SK-N-SH (cell line): ENCODE measurements at regions not wholly inside any gene's neighbourhood (a gene's known extent, or its start where the extent isn't known, plus 50 kb on each side); places are given as distances from the start of the nearest gene placed in this dataset.
A peak's percentile ranks its signal among the peaks of the same experiment; 100 is the strongest.

Experiments
- CTCF ChIA-PET: fragments of 300-600, 350-600 bp; formaldehyde crosslinking; extraction: SDS; loops from one replicate; lab custom pipeline; 2021; lab: Yijun Ruan, JAX
- POLR2A ChIA-PET: fragments of 350-600 bp; sonication (Branson Sonifier 250); formaldehyde crosslinking; extraction: SDS; loops from one replicate; lab custom pipeline; 2020; ENCODE audit warnings: antibody characterized with exemption, inconsistent platforms; lab: Yijun Ruan, JAX
- DNase-seq: peaks from one replicate; pipeline ENCODE4 v3.0.0; 2012
- H2AFZ ChIP-seq: fragments of 200-600 bp; sonication (generic); 2 replicates; pipeline ENCODE4 v1.8.1; 2016; ENCODE audit warnings: antibody characterized with exemption, mild to moderate bottlenecking, low read depth
- H3F3A ChIP-seq: fragments of 200-600 bp; sonication (generic); replicated peaks from 2 replicates; pipeline ENCODE3; 2016; ENCODE audit warnings: antibody characterized with exemption, mild to moderate bottlenecking; ENCODE audit not compliant: insufficient read depth
- H3K27ac ChIP-seq, 2 experiments: fragments of 200-500 bp in 1 of 2; fragments of 200-600 bp in 1 of 2; sonication (Bioruptor generic) in 1 of 2; sonication (generic), shearing (Covaris generic) in 1 of 2; 2 replicates each; pipeline versions ENCODE4 v1.5.1 to v1.6.1; 2014 to 2016; ENCODE audit warnings: low read depth in 2 of 2, inconsistent platforms in 1 of 2, low read length in 1 of 2, mild to moderate bottlenecking in 1 of 2, mixed read lengths in 1 of 2
- H3K27me3 ChIP-seq: fragments of 200-600 bp; sonication (generic), shearing (Covaris generic); 2 replicates; pipeline ENCODE4 v1.6.1; 2016; ENCODE audit warnings: mixed run types; ENCODE audit not compliant: insufficient read depth
- H3K36me3 ChIP-seq, 2 experiments: fragments of 200-500 bp in 1 of 2; fragments of 200-600 bp in 1 of 2; sonication (Bioruptor generic) in 1 of 2; sonication (generic) in 1 of 2; replicated peaks in 1 of 2; 2 replicates each; pipeline versions ENCODE3 to v1.5.1; 2014 to 2016; ENCODE audit warnings: low read length in 1 of 2, mild to moderate bottlenecking in 1 of 2; ENCODE audit not compliant: insufficient read depth in 2 of 2, control insufficient read depth in 1 of 2
- H3K4me1 ChIP-seq, 2 experiments: fragments of 200-500 bp in 1 of 2; fragments of 200-600 bp in 1 of 2; sonication (Bioruptor generic) in 1 of 2; sonication (generic), shearing (Covaris generic) in 1 of 2; 2 replicates each; pipeline versions ENCODE4 v1.5.1 to v1.6.1; 2014 to 2016; ENCODE audit warnings: low read depth in 1 of 2, low read length in 1 of 2, mixed run types in 1 of 2; ENCODE audit not compliant: insufficient read depth in 2 of 2, control insufficient read depth in 1 of 2
- H3K4me2 ChIP-seq: fragments of 200-600 bp; sonication (generic), shearing (Covaris generic); 2 replicates; pipeline ENCODE4 v1.6.1; 2017; ENCODE audit warnings: mixed run types
- H3K4me3 ChIP-seq, 2 experiments: fragments of 200-500 bp in 1 of 2; fragments of 200-600 bp in 1 of 2; sonication (Bioruptor generic) in 1 of 2; sonication (generic), shearing (Covaris generic) in 1 of 2; 2 replicates each; pipeline versions ENCODE4 v1.5.1 to v1.8.1; 2014 to 2016; ENCODE audit warnings: low read depth in 2 of 2, inconsistent platforms in 1 of 2, low read length in 1 of 2, mild to moderate bottlenecking in 1 of 2, mixed read lengths in 1 of 2, moderate library complexity in 1 of 2
- H3K79me2 ChIP-seq: fragments of 200-600 bp; sonication (generic); 2 replicates; pipeline ENCODE4 v1.8.1; 2017; ENCODE audit warnings: mild to moderate bottlenecking; ENCODE audit not compliant: insufficient read depth
- H3K9ac ChIP-seq: fragments of 200-600 bp; sonication (generic); 2 replicates; pipeline ENCODE4 v1.6.1; 2017; ENCODE audit warnings: mixed run types
- H3K9me2 ChIP-seq: fragments of 200-600 bp; sonication (generic); 2 replicates; pipeline ENCODE4 v1.6.1; 2017; ENCODE audit warnings: mixed run types
- H3K9me3 ChIP-seq: fragments of 200-600 bp; sonication (generic); 2 replicates; pipeline ENCODE4 v1.6.1; 2017; ENCODE audit warnings: mixed run types, mild to moderate bottlenecking, moderate library complexity
- H4K20me1 ChIP-seq: fragments of 200-600 bp; sonication (generic); 2 replicates; pipeline ENCODE4 v1.6.1; 2017; ENCODE audit warnings: mild to moderate bottlenecking, mixed run types; ENCODE audit not compliant: insufficient read depth
- EZH2phosphoT487 ChIP-seq: fragments of 200-600 bp; sonication (generic); IDR thresholded peaks from 2 replicates; pipeline ENCODE4 v1.6.1; 2017; ENCODE audit warnings: low read depth, mixed run types, mild to moderate bottlenecking, antibody characterized with exemption, moderate library complexity, borderline replicate concordance
- FOSL2 ChIP-seq: IDR thresholded peaks from 2 replicates; pipeline ENCODE4 v1.4.0; 2012; ENCODE audit warnings: low read depth, mild to moderate bottlenecking, moderate library complexity, borderline replicate concordance
- FOXM1 ChIP-seq: IDR thresholded peaks from 2 replicates; pipeline ENCODE4 v1.4.0; 2012; ENCODE audit warnings: low read depth, mild to moderate bottlenecking
- GATA2 ChIP-seq: sonication (generic); formaldehyde crosslinking; IDR thresholded peaks from 2 replicates; pipeline ENCODE4 v1.5.0; 2020; ENCODE audit warnings: mild to moderate bottlenecking, missing genetic modification reagents
- MXI1 ChIP-seq: IDR thresholded peaks from 2 replicates; pipeline ENCODE4 v1.6.1; 2012; ENCODE audit warnings: mild to moderate bottlenecking, low read depth, low read length, improper control_type of control experiment
- NFIC ChIP-seq: IDR thresholded peaks from 2 replicates; pipeline ENCODE4 v1.4.0; 2012; ENCODE audit warnings: borderline replicate concordance
- RAD21 ChIP-seq: IDR thresholded peaks from 2 replicates; pipeline ENCODE4 v1.6.1; 2012; ENCODE audit warnings: mild to moderate bottlenecking, low read length
- RCOR1 ChIP-seq: fragments of 150-350 bp; IDR thresholded peaks from 2 replicates; pipeline ENCODE4 v1.6.1; 2017; ENCODE audit warnings: antibody characterized with exemption, low read length
- RXRA ChIP-seq: IDR thresholded peaks from 2 replicates; pipeline ENCODE4 v1.4.0; 2012; ENCODE audit warnings: low read depth, mild to moderate bottlenecking, borderline replicate concordance
- SIN3A ChIP-seq: IDR thresholded peaks from 2 replicates; pipeline ENCODE4 v1.6.1; 2012; ENCODE audit warnings: low read depth, mild to moderate bottlenecking, low read length, moderate library complexity, borderline replicate concordance
- SMC3 ChIP-seq: IDR thresholded peaks from 2 replicates; pipeline ENCODE4 v1.6.1; 2012; ENCODE audit warnings: low read depth, low read length, improper control_type of control experiment
- TCF12 ChIP-seq: IDR thresholded peaks from 2 replicates; pipeline ENCODE4 v1.4.0; 2012
- TEAD4 ChIP-seq: IDR thresholded peaks from 2 replicates; pipeline ENCODE4 v1.4.0; 2012; ENCODE audit warnings: mild to moderate bottlenecking, borderline replicate concordance; ENCODE audit not compliant: insufficient read depth
- WGBS: methylation state at CpG from one replicate; pipeline ENCODE4 v1.1.6; 2017; ENCODE audit warnings: low lambda C conversion rate; 5-methylcytosine and 5-hydroxymethylcytosine counted together
- TF ChIP-seq, protein P1 (sequence below): IDR thresholded peaks from 2 replicates; pipeline ENCODE4 v1.6.1; 2012; ENCODE audit warnings: mild to moderate bottlenecking, low read depth, low read length, moderate library complexity
- TF ChIP-seq, protein P2 (sequence below): IDR thresholded peaks from 2 replicates; pipeline ENCODE4; 2012

DNA sequence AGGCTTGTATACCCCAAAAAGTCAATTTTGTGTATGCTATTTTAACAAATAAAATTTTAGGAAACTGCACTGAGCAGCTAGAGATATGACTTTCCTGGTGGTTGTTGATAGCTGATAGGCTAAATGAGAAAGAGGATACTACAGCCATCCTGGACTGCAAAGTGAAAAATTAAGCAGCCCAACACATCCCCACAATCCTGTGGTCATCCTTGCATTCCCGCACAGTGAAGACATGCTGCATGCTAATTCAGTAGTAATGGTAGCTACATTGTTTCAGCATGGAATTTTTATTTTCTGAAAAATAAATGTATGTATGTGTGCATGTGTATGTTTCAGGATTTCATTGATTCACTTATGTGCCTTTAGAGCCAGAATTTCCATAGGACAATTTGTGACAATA is 124.2 kb upstream of the CCDC68 start:
- H3F3A ChIP-seq, result peaks cover 4% of the 10 kb centered on the region
- ChIA-PET CTCF (interaction anchor here (1.9 kb wide), 1 partner anchor 12 kb away, joined by 5 read pairs; no protein-coding TSS in a partner anchor), POLR2A (no interaction called here)
- H2AFZ ChIP-seq, result no peak overlapping the region
- no peaks in the 10 kb centered on the region for H4K20me1 ChIP-seq
- no peaks in the 10 kb centered on the region for H3K79me2 ChIP-seq
- H3K27ac ChIP-seq, result peak overlapping the region in 1 of 2 experiments; percentile 6; a peak in 1 of 4 replicates
- peaks cover 7 to 11% of the 10 kb centered on the region in 2 experiments; a peak in 3 of 4 replicates for H3K4me1 ChIP-seq
- H3K9me3 ChIP-seq, result no peaks in the 10 kb centered on the region
- TF ChIP-seq TCF12, result 0 out of 2 replicates have a peak, but pooled peaks have one; percentile 20
- no peak for TF ChIP-seq RAD21
- TF ChIP-seq TEAD4, result peak; percentile 25; the same call in 1 of the 2 replicates
- H3K27me3 ChIP-seq, result no peaks in the 10 kb centered on the region
- no peak overlapping the region for H3K4me2 ChIP-seq
- H3K4me3 ChIP-seq, result no peak overlapping the region
- no peak for DNase-seq
- H3K9me2 ChIP-seq, result no peaks in the 10 kb centered on the region
- no peak overlapping the region for H3K9ac ChIP-seq
- WGBS, result 100% methylated on average over 1 of the region's 1 CpG
- no peaks in the 10 kb centered on the region for H3K36me3 ChIP-seq

DNA sequence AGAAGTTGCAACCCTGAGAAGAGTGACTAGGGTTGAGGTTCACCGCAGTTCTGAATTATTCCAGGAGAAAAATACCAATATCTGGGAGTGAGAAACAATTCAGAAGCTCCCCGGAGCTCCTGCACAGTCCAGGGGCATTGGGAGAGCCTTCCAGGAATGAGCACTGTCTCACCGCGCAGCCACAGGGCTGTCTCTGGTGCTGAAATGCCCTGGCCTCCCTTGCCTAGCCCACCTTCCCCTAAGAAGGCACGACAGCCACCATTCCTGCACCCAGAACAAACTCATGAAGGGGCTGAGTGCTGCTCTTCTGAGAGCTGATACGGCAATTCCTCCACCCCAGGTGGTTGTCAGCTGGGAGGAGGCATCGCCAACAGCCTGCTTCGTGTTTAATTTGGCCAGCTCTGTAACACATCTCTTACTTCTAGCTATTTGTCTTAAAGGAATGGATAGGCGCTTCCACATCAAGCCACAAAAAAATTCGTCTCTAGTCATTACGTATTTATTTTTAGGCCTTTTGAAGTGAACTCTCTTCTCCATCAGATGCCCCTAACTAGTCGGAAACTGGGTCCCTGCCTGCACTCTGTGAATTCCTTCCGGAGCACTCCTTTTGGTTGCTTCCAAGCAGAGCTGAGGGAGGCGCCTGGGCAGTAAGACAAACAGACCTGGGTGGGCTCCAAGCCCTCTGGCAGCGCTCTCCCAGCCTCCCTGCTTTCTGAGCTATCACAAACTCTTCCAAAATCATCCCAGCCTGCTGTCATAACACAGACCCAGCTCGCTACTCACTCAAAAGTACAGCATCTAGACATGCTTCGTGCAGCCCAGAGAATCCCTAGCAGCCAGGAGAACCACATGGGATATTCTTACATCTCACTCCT is 120.5 kb upstream of the CCDC68 start:
- Histone ChIP-seq H3F3A (no peaks in the 10 kb centered on the region), H3K4me3 (no peak overlapping the region), H3K27ac (no peak overlapping the region), H3K4me1 (no peaks in the 10 kb centered on the region; a peak in 1 of 4 replicates), H3K36me3 (no peaks in the 10 kb centered on the region), H3K9me2 (no peaks in the 10 kb centered on the region), H3K27me3 (no peaks in the 10 kb centered on the region), H3K9ac (no peak overlapping the region), H3K9me3 (no peaks in the 10 kb centered on the region), H2AFZ (no peak overlapping the region), H3K79me2 (no peaks in the 10 kb centered on the region), H3K4me2 (no peak overlapping the region), H4K20me1 (no peaks in the 10 kb centered on the region)
- POLR2A ChIA-PET, result no interaction called here
- WGBS, result 84% methylated on average over 15 of the region's 17 CpGs
- CTCF ChIA-PET, result interaction anchor here (0.6 kb wide), 1 partner anchor 8 kb away, joined by 3 read pairs; no protein-coding TSS in a partner anchor
- no peak for TF ChIP-seq EZH2phosphoT487
- TF ChIP-seq, protein P1, sequence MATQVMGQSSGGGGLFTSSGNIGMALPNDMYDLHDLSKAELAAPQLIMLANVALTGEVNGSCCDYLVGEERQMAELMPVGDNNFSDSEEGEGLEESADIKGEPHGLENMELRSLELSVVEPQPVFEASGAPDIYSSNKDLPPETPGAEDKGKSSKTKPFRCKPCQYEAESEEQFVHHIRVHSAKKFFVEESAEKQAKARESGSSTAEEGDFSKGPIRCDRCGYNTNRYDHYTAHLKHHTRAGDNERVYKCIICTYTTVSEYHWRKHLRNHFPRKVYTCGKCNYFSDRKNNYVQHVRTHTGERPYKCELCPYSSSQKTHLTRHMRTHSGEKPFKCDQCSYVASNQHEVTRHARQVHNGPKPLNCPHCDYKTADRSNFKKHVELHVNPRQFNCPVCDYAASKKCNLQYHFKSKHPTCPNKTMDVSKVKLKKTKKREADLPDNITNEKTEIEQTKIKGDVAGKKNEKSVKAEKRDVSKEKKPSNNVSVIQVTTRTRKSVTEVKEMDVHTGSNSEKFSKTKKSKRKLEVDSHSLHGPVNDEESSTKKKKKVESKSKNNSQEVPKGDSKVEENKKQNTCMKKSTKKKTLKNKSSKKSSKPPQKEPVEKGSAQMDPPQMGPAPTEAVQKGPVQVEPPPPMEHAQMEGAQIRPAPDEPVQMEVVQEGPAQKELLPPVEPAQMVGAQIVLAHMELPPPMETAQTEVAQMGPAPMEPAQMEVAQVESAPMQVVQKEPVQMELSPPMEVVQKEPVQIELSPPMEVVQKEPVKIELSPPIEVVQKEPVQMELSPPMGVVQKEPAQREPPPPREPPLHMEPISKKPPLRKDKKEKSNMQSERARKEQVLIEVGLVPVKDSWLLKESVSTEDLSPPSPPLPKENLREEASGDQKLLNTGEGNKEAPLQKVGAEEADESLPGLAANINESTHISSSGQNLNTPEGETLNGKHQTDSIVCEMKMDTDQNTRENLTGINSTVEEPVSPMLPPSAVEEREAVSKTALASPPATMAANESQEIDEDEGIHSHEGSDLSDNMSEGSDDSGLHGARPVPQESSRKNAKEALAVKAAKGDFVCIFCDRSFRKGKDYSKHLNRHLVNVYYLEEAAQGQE, result peak; percentile 85
- no peak for DNase-seq

DNA sequence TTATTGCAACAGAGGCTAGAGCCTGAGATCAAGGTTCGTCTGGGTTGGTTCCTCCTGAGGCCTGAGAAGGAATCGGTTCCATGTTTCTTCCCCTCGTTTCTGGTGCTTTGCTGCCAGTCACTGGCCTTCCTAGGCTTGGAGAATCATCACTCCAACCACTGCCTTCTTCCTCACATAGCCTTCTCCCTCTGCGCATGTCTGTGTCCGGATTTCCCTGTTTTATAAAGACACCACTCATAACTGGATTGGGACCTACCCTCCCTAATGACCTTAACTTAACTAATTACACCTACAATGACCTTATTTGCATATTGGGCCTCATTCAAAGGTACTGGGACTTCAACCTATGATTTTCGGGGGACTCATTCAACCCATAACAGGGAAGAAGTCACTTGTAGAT is 119.8 kb upstream of the CCDC68 start:
- no peaks in the 10 kb centered on the region for H3K9me2 ChIP-seq
- no peak for DNase-seq
- no peaks in the 10 kb centered on the region; a peak in 1 of 4 replicates for H3K4me1 ChIP-seq
- no peak overlapping the region for H3K4me3 ChIP-seq
- CTCF ChIA-PET, result no interaction called here
- no peaks in the 10 kb centered on the region for H3K9me3 ChIP-seq
- no peaks in the 10 kb centered on the region for H4K20me1 ChIP-seq
- H3K36me3 ChIP-seq, result no peaks in the 10 kb centered on the region
- WGBS, result 83% methylated on average over 6 of the region's 6 CpGs
- H3K79me2 ChIP-seq, result no peaks in the 10 kb centered on the region
- H3K9ac ChIP-seq, result no peak overlapping the region
- no peaks in the 10 kb centered on the region for H3F3A ChIP-seq
- H3K27me3 ChIP-seq, result no peaks in the 10 kb centered on the region
- no peak overlapping the region for H2AFZ ChIP-seq
- H3K27ac ChIP-seq, result no peak overlapping the region
- POLR2A ChIA-PET, result no interaction called here
- no peak overlapping the region for H3K4me2 ChIP-seq
- TF ChIP-seq TEAD4 (no peak), NFIC (no peak), FOXM1 (no peak), SMC3 (no peak), SIN3A (no peak), RCOR1 (no peak), MXI1 (no peak), GATA2 (no peak), RXRA (no peak), FOSL2 (no peak)
- TF ChIP-seq, protein P2, sequence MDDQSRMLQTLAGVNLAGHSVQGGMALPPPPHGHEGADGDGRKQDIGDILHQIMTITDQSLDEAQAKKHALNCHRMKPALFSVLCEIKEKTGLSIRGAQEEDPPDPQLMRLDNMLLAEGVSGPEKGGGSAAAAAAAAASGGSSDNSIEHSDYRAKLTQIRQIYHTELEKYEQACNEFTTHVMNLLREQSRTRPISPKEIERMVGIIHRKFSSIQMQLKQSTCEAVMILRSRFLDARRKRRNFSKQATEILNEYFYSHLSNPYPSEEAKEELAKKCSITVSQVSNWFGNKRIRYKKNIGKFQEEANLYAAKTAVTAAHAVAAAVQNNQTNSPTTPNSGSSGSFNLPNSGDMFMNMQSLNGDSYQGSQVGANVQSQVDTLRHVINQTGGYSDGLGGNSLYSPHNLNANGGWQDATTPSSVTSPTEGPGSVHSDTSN, result no peak
